ENCODE measurements at regions not wholly inside any gene's neighbourhood (a gene's known extent, or its start where the extent isn't known, plus 50 kb on each side); places are given as distances from the start of the nearest gene placed in this dataset.

GRCh38 chr11:15806217-15806616 is 550.1 kb downstream of the SOX6 start:
- no peaks in the 10 kb centered on the region for H3K9me3 ChIP-seq (ENCODE audit: insufficient read depth, low read depth, low read length)
- H3F3A ChIP-seq (ENCODE audit: low read depth) = no peaks in the 10 kb centered on the region
- no peak overlapping the region for H2AFZ ChIP-seq (ENCODE audit: low read length)
- no peaks in the 10 kb centered on the region for H4K20me1 ChIP-seq (ENCODE audit: insufficient read depth, low read length, poor library complexity, severe bottlenecking)
- no peaks in the 10 kb centered on the region for H3K4me1 ChIP-seq (ENCODE audit: insufficient read depth, low read length, poor library complexity, severe bottlenecking)
- no peaks in the 10 kb centered on the region for H3K9me2 ChIP-seq (replicated peaks; ENCODE audit: low read depth, low read length)
- H3K9ac ChIP-seq (ENCODE audit: low read depth, low read length, poor library complexity, severe bottlenecking) = no peak overlapping the region
- no peak overlapping the region for H3K4me3 ChIP-seq (ENCODE audit: low read length, poor library complexity, severe bottlenecking)
- no peaks in the 10 kb centered on the region for H3K27me3 ChIP-seq (ENCODE audit: insufficient read depth, low read length, poor library complexity, severe bottlenecking)
- H3K36me3 ChIP-seq (ENCODE audit: insufficient read depth, low read length) = no peaks in the 10 kb centered on the region
- no peak overlapping the region for H3K4me2 ChIP-seq (ENCODE audit: low read depth, low read length, poor library complexity, severe bottlenecking)
- H3K79me2 ChIP-seq (ENCODE audit: insufficient read depth, low read length) = no peaks in the 10 kb centered on the region
- TF ChIP-seq CTCF (conservative IDR thresholded peaks at IDR 0.05; ENCODE audit: low read length) (no peak), EZH2phosphoT487 (IDR thresholded peaks at IDR 0.05; ENCODE audit: borderline replicate concordance) (no peak)

GRCh38 chr11:15807827-15808226 is 548.5 kb downstream of the SOX6 start:
- H3K36me3 ChIP-seq (ENCODE audit: insufficient read depth, low read length) = no peaks in the 10 kb centered on the region
- no peaks in the 10 kb centered on the region for H3K4me1 ChIP-seq (ENCODE audit: insufficient read depth, low read length, poor library complexity, severe bottlenecking)
- H3K9me3 ChIP-seq (ENCODE audit: insufficient read depth, low read depth, low read length) = no peaks in the 10 kb centered on the region
- H3K4me2 ChIP-seq (ENCODE audit: low read depth, low read length, poor library complexity, severe bottlenecking) = no peak overlapping the region
- H3K9ac ChIP-seq (ENCODE audit: low read depth, low read length, poor library complexity, severe bottlenecking) = no peak overlapping the region
- H3F3A ChIP-seq (ENCODE audit: low read depth) = no peaks in the 10 kb centered on the region
- no peaks in the 10 kb centered on the region for H3K9me2 ChIP-seq (replicated peaks; ENCODE audit: low read depth, low read length)
- no peaks in the 10 kb centered on the region for H3K79me2 ChIP-seq (ENCODE audit: insufficient read depth, low read length)
- no peaks in the 10 kb centered on the region for H4K20me1 ChIP-seq (ENCODE audit: insufficient read depth, low read length, poor library complexity, severe bottlenecking)
- no peaks in the 10 kb centered on the region for H3K27me3 ChIP-seq (ENCODE audit: insufficient read depth, low read length, poor library complexity, severe bottlenecking)
- TF ChIP-seq EZH2phosphoT487 (IDR thresholded peaks at IDR 0.05; ENCODE audit: borderline replicate concordance) (no peak), CTCF (conservative IDR thresholded peaks at IDR 0.05; ENCODE audit: low read length) (no peak)
- no peak overlapping the region for H3K4me3 ChIP-seq (ENCODE audit: low read length, poor library complexity, severe bottlenecking)
- H2AFZ ChIP-seq (ENCODE audit: low read length) = no peak overlapping the region

- H3F3A ChIP-seq (ENCODE audit: low read depth) = no peaks in the 10 kb centered on the region
- no peak for TF ChIP-seq CTCF (conservative IDR thresholded peaks at IDR 0.05; ENCODE audit: low read length)
- TF ChIP-seq EZH2phosphoT487 (IDR thresholded peaks at IDR 0.05; ENCODE audit: borderline replicate concordance) = no peak
- no peaks in the 10 kb centered on the region for H3K9me2 ChIP-seq (replicated peaks; ENCODE audit: low read depth, low read length)
- no peak overlapping the region for H3K4me2 ChIP-seq (ENCODE audit: low read depth, low read length, poor library complexity, severe bottlenecking)
- H2AFZ ChIP-seq (ENCODE audit: low read length) = no peak overlapping the region
- H3K4me3 ChIP-seq (ENCODE audit: low read length, poor library complexity, severe bottlenecking) = no peak overlapping the region
- no peaks in the 10 kb centered on the region for H3K27me3 ChIP-seq (ENCODE audit: insufficient read depth, low read length, poor library complexity, severe bottlenecking)
- no peaks in the 10 kb centered on the region for H4K20me1 ChIP-seq (ENCODE audit: insufficient read depth, low read length, poor library complexity, severe bottlenecking)
- no peaks in the 10 kb centered on the region for H3K9me3 ChIP-seq (ENCODE audit: insufficient read depth, low read depth, low read length)
- H3K9ac ChIP-seq (ENCODE audit: low read depth, low read length, poor library complexity, severe bottlenecking) = no peak overlapping the region
- no peaks in the 10 kb centered on the region for H3K4me1 ChIP-seq (ENCODE audit: insufficient read depth, low read length, poor library complexity, severe bottlenecking)
- H3K36me3 ChIP-seq (ENCODE audit: insufficient read depth, low read length) = no peaks in the 10 kb centered on the region
- H3K79me2 ChIP-seq (ENCODE audit: insufficient read depth, low read length) = no peaks in the 10 kb centered on the region
Observed at GRCh38 chr11:15810082-15810481, 546.3 kb downstream of the SOX6 start.
